ENCODE measurements at regions not wholly inside any gene's neighbourhood (a gene's known extent, or its start where the extent isn't known, plus 50 kb on each side); places are given as distances from the start of the nearest gene placed in this dataset.

DNA sequence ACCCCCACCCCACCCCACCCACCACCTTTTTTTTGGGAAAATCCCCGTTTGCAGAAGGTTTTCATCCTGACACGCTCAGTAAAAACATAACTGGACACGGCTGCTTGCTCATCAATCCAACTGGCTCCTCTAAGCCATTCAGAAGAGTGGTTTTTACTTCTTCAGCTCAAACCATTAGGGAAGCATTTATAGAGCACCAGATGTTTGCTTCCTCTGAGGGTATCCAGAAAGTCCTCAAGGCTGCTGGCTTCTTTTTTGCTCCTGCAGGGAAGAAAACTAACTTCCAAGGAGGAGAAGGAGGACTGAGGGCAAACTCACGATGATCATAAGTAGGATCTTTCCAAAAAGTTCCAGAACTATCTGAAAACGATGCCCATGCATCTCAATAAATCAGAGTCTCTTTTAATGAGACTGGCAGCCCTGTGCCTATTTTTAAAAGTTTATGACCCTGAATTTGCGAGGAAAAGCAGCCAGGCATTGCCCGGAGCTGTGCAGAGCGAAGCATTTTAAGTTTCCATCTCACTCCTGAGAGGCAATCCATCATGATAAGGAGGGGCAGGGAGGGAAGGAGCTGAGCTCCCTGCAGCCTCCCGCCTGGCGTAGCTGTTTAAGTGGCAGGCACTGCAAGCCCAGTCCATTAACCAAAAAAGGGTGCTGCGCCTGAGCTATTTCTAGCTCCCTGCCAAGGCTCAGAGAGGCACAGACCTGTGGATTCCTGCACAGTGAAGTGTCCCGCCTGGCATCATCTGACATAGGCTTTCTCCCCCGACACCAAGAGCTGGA, 146.3 kb upstream of the FOXF1 start:
- no peak overlapping the region for H3K27ac ChIP-seq (ENCODE audit: low read length)
- DNase-seq, result no peak
- no peaks in the 10 kb centered on the region for H4K20me1 ChIP-seq (ENCODE audit: insufficient read depth, low read length)
- H3K36me3 ChIP-seq (replicated peaks; ENCODE audit: insufficient read depth, low read length), result no peaks in the 10 kb centered on the region
- no peaks in the 10 kb centered on the region for H3K9me3 ChIP-seq (replicated peaks; ENCODE audit: insufficient read depth, low read length)
- H3K4me2 ChIP-seq (ENCODE audit: low read depth, low read length), result no peak overlapping the region
- no peaks in the 10 kb centered on the region for H3F3A ChIP-seq (ENCODE audit: insufficient read depth, low read length)
- peaks cover 72% of the 10 kb centered on the region for H3K27me3 ChIP-seq (replicated peaks; ENCODE audit: insufficient read depth, low read length)
- H2AFZ ChIP-seq (ENCODE audit: low read length), result no peak overlapping the region
- TF ChIP-seq, protein P1, sequence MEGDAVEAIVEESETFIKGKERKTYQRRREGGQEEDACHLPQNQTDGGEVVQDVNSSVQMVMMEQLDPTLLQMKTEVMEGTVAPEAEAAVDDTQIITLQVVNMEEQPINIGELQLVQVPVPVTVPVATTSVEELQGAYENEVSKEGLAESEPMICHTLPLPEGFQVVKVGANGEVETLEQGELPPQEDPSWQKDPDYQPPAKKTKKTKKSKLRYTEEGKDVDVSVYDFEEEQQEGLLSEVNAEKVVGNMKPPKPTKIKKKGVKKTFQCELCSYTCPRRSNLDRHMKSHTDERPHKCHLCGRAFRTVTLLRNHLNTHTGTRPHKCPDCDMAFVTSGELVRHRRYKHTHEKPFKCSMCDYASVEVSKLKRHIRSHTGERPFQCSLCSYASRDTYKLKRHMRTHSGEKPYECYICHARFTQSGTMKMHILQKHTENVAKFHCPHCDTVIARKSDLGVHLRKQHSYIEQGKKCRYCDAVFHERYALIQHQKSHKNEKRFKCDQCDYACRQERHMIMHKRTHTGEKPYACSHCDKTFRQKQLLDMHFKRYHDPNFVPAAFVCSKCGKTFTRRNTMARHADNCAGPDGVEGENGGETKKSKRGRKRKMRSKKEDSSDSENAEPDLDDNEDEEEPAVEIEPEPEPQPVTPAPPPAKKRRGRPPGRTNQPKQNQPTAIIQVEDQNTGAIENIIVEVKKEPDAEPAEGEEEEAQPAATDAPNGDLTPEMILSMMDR (IDR thresholded peaks at IDR 0.05; ENCODE audit: low read length), result no peak
- no peak for TF ChIP-seq EZH2phosphoT487 (IDR thresholded peaks at IDR 0.05; ENCODE audit: low read length)
- no peak overlapping the region for H3K4me3 ChIP-seq (ENCODE audit: low read length)
- H3K9me2 ChIP-seq (replicated peaks; ENCODE audit: insufficient read depth, low read length), result no peaks in the 10 kb centered on the region
- H3K79me2 ChIP-seq (ENCODE audit: low read length), result no peaks in the 10 kb centered on the region
- H3K4me1 ChIP-seq (ENCODE audit: low read length), result no peaks in the 10 kb centered on the region
- no peak overlapping the region for H3K9ac ChIP-seq (ENCODE audit: low read length)

DNA sequence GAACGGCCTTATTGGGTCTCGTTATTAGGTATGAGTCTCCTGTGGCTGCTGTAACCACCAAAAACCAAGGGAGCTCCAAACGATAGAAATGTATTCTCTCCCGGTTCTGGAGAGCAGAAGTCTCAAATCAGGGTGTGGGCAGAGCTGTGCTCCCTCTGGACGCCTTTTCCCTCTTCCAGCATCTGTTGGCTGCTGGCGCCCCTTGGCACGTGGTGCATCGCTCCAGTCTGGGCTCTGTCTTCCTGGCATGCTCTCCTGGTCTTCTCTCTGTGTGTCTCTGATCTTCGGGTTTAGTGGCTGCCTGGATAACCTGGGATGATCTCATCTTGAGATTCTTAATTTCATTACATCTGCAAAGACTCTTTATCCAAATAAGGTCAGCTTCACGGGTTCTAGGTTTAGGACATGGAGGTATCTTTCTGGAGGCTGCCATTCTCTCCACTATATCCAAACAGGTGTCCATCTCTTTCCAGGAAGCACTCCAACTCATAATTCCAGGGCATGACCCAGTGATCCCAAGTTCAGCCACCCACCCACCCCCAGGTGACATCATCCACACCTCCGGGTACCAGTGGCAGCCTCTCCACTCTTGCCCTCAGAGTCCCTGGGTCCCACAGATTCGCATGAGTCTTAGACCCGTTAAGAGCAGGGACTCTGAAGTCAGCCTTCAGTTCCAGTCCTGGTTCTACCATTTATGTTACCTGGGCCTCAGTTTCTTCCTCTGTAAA, 145.5 kb upstream of the FOXF1 start:
- Histone ChIP-seq H3K4me2 (ENCODE audit: low read depth, low read length) (no peak overlapping the region), H2AFZ (ENCODE audit: low read length) (no peak overlapping the region), H3K4me3 (ENCODE audit: low read length) (no peak overlapping the region), H3K27me3 (replicated peaks; ENCODE audit: insufficient read depth, low read length) (peaks cover 68% of the 10 kb centered on the region), H3K79me2 (ENCODE audit: low read length) (no peaks in the 10 kb centered on the region), H3K9ac (ENCODE audit: low read length) (no peak overlapping the region), H4K20me1 (ENCODE audit: insufficient read depth, low read length) (no peaks in the 10 kb centered on the region), H3K9me3 (replicated peaks; ENCODE audit: insufficient read depth, low read length) (no peaks in the 10 kb centered on the region), H3K4me1 (ENCODE audit: low read length) (no peaks in the 10 kb centered on the region), H3F3A (ENCODE audit: insufficient read depth, low read length) (no peaks in the 10 kb centered on the region), H3K36me3 (replicated peaks; ENCODE audit: insufficient read depth, low read length) (no peaks in the 10 kb centered on the region), H3K27ac (ENCODE audit: low read length) (no peak overlapping the region), H3K9me2 (replicated peaks; ENCODE audit: insufficient read depth, low read length) (no peaks in the 10 kb centered on the region)
- TF ChIP-seq EZH2phosphoT487 (IDR thresholded peaks at IDR 0.05; ENCODE audit: low read length) (no peak), EZH2 (optimal IDR thresholded peaks at IDR 0.05; ENCODE audit: low read depth, low read length) (no peak)
- TF ChIP-seq, protein P1 (IDR thresholded peaks at IDR 0.05; ENCODE audit: low read length), result no peak
- no peak for DNase-seq

DNA sequence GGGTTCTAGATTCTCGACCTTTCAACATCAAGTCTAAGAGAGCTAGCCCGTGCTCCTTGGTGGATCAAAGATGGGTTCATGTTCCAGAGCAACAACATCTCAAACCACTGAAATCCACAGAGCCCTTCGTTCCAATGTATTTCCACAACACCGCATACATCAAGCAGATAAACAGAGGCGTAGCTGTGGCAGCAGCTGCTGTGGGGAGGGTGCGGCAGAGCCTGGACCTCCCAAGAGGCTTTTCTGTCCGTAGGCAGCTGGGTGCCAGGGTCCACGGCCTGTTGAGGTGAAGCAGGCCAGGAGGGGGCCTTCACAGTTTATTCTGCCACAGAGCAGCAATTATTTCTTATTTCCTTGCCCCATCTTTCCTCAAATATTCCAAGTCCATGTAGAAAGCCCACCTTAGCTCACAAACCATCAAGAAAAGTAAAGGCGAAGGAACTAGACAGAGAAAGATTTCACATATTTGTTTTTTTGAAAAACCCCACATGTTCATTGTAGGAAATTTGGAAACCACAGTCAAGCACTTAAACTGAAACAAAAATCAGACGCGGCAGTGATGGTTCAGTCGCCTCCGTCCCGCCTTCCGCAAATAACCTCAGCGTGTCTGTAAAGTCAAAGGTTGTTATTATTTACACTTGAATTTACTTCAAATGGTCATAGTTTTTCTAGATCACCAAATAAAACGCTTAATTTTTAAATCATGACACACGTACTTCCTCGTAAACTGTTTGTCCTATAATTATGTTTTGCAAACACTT, 144.6 kb upstream of the FOXF1 start:
- Histone ChIP-seq H4K20me1 (ENCODE audit: insufficient read depth, low read length) (no peaks in the 10 kb centered on the region), H3K9ac (ENCODE audit: low read length) (no peak overlapping the region), H3K4me2 (ENCODE audit: low read depth, low read length) (no peak overlapping the region), H2AFZ (ENCODE audit: low read length) (no peak overlapping the region), H3K4me3 (ENCODE audit: low read length) (no peak overlapping the region), H3K79me2 (ENCODE audit: low read length) (no peaks in the 10 kb centered on the region), H3K27me3 (replicated peaks; ENCODE audit: insufficient read depth, low read length) (peaks cover 67% of the 10 kb centered on the region), H3K27ac (ENCODE audit: low read length) (no peak overlapping the region), H3K9me2 (replicated peaks; ENCODE audit: insufficient read depth, low read length) (no peaks in the 10 kb centered on the region), H3K36me3 (replicated peaks; ENCODE audit: insufficient read depth, low read length) (no peaks in the 10 kb centered on the region), H3F3A (ENCODE audit: insufficient read depth, low read length) (no peaks in the 10 kb centered on the region), H3K9me3 (replicated peaks; ENCODE audit: insufficient read depth, low read length) (no peaks in the 10 kb centered on the region), H3K4me1 (ENCODE audit: low read length) (no peaks in the 10 kb centered on the region)
- DNase-seq, result no peak
- TF ChIP-seq EZH2 (optimal IDR thresholded peaks at IDR 0.05; ENCODE audit: low read depth, low read length) (no peak), EZH2phosphoT487 (IDR thresholded peaks at IDR 0.05; ENCODE audit: low read length) (no peak)
- TF ChIP-seq, protein P1 (IDR thresholded peaks at IDR 0.05; ENCODE audit: low read length), result no peak
